ENCODE measurements at regions not wholly inside any gene's neighbourhood (a gene's known extent, or its start where the extent isn't known, plus 50 kb on each side); places are given as distances from the start of the nearest gene placed in this dataset.
"Not testable (repeated sequence)": the region's sequence is repeated elsewhere in the genome, so short reads cannot be mapped to it uniquely, and the experiment has no call there.

GRCh38 chr16:16448423-16448822 lies 69.5 kb downstream of the NPIPA7 start:
- not testable (repeated sequence) for DNase-seq

- DNase-seq: not testable (repeated sequence)
These were observed 70.8 kb downstream of the NPIPA7 start for GRCh38 chr16:16449712-16450237.

- DNase-seq: not testable (repeated sequence)
These were observed 72.9 kb downstream of the NPIPA7 start for GRCh38 chr16:16451721-16452410.

- not testable (repeated sequence) for DNase-seq
These were observed 79.6 kb downstream of the NPIPA7 start for GRCh38 chr16:16458579-16458978.

GRCh38 chr16:16463792-16464191 lies 84.9 kb downstream of the NPIPA7 start:
- DNase-seq: not testable (repeated sequence)

GRCh38 chr16:16488919-16489318 lies 110.0 kb downstream of the NPIPA7 start:
- not testable (repeated sequence) for DNase-seq

GRCh38 chr16:16489466-16489865 lies 110.5 kb downstream of the NPIPA7 start:
- DNase-seq: not testable (repeated sequence)

- not testable (repeated sequence) for DNase-seq
These were observed 115.2 kb downstream of the NPIPA7 start for GRCh38 chr16:16494114-16494513.

- DNase-seq: not testable (repeated sequence)
These were observed 116.1 kb downstream of the NPIPA7 start for GRCh38 chr16:16494998-16495397.

GRCh38 chr16:16499875-16500274 lies 120.9 kb downstream of the NPIPA7 start:
- DNase-seq: not testable (repeated sequence)

- not testable (repeated sequence) for DNase-seq
These were observed 128.1 kb downstream of the NPIPA7 start for GRCh38 chr16:16507041-16507440.

GRCh38 chr16:16508344-16508743 lies 129.4 kb downstream of the NPIPA7 start:
- DNase-seq: not testable (repeated sequence)

GRCh38 chr16:16519395-16519794 lies 140.5 kb downstream of the NPIPA7 start:
- DNase-seq: not testable (repeated sequence)

- not testable (repeated sequence) for DNase-seq
These were observed 142.5 kb downstream of the NPIPA7 start for GRCh38 chr16:16521239-16522002.

- not testable (repeated sequence) for DNase-seq
These were observed 148.1 kb downstream of the NPIPA7 start for GRCh38 chr16:16526998-16527397.

- DNase-seq: not testable (repeated sequence)
These were observed 151.8 kb downstream of the NPIPA7 start for GRCh38 chr16:16530744-16531143.

GRCh38 chr16:16535565-16535964 lies 156.6 kb downstream of the NPIPA7 start:
- DNase-seq: not testable (repeated sequence)

GRCh38 chr16:16536151-16536550 lies 157.2 kb downstream of the NPIPA7 start:
- DNase-seq: not testable (repeated sequence)

- not testable (repeated sequence) for DNase-seq
These were observed 170.8 kb downstream of the NPIPA7 start for GRCh38 chr16:16549710-16550109.

- not testable (repeated sequence) for DNase-seq
These were observed 171.9 kb downstream of the NPIPA7 start for GRCh38 chr16:16550824-16551223.

- DNase-seq: not testable (repeated sequence)
These were observed 173.9 kb downstream of the NPIPA7 start for GRCh38 chr16:16552819-16553340.

GRCh38 chr16:16559179-16559740 lies 180.3 kb downstream of the NPIPA7 start:
- not testable (repeated sequence) for DNase-seq

- not testable (repeated sequence) for DNase-seq
These were observed 182.6 kb downstream of the NPIPA7 start for GRCh38 chr16:16561532-16561931.

Data from activated naive CD4-positive, alpha-beta T cell treated with Interleukin-2 at 50 U/mL for 16 hours (primary cell).